Liver (tissue), 7 donors: ENCODE measurements at regions not wholly inside any gene's neighbourhood (a gene's known extent, or its start where the extent isn't known, plus 50 kb on each side); places are given as distances from the start of the nearest gene placed in this dataset.

Source experiments
- DNase-seq: peaks from one replicate; pipeline ENCODE4 v3.0.0-alpha.2; 2017; ENCODE audit warnings: low spot score
- H3K27ac ChIP-seq, 2 donors: one replicate each; pipeline ENCODE4 v1.7.0; 2013; ENCODE audit warnings: inconsistent platforms in 2 of 2, low read length in 2 of 2, control low read depth in 1 of 2, low read depth in 1 of 2, mild to moderate bottlenecking in 1 of 2
- H3K27me3 ChIP-seq, 4 donors: one replicate each; pipeline versions ENCODE4 v1.6.1 to v1.7.0; 2013; ENCODE audit warnings: low read length in 3 of 4, inconsistent platforms in 1 of 4, mild to moderate bottlenecking in 1 of 4, moderate library complexity in 1 of 4; ENCODE audit not compliant: control insufficient read depth in 4 of 4, insufficient read depth in 4 of 4
- H3K36me3 ChIP-seq, 4 donors: one replicate each; pipeline versions ENCODE4 v1.6.1 to v1.7.0; 2013; ENCODE audit warnings: low read length in 3 of 4, mild to moderate bottlenecking in 3 of 4, low read depth in 1 of 4, moderate library complexity in 1 of 4; ENCODE audit not compliant: control insufficient read depth in 4 of 4, insufficient read depth in 3 of 4
- H3K4me1 ChIP-seq, 4 donors: one replicate each; pipeline versions ENCODE4 v1.6.1 to v1.7.0; 2013; ENCODE audit warnings: low read length in 3 of 4, mild to moderate bottlenecking in 3 of 4, moderate library complexity in 1 of 4; ENCODE audit not compliant: control insufficient read depth in 4 of 4, insufficient read depth in 4 of 4
- H3K4me3 ChIP-seq, 3 donors: one replicate each; pipeline versions ENCODE4 v1.6.1 to v1.7.0; 2013; ENCODE audit warnings: low read length in 3 of 3, control low read depth in 1 of 3, low read depth in 1 of 3, mild to moderate bottlenecking in 1 of 3
- H3K9ac ChIP-seq, 2 donors: one replicate each; pipeline ENCODE4 v1.7.0; 2013; ENCODE audit warnings: low read length in 2 of 2, mild to moderate bottlenecking in 2 of 2, moderate library complexity in 2 of 2, control low read depth in 1 of 2, low read depth in 1 of 2
- H3K9me3 ChIP-seq, 4 donors: one replicate each; pipeline versions ENCODE4 v1.6.1 to v1.7.0; 2013; ENCODE audit warnings: low read length in 3 of 4; ENCODE audit not compliant: control insufficient read depth in 4 of 4
- EGR1 ChIP-seq, 2 donors: IDR thresholded peaks; 2 replicates each; pipeline ENCODE4 v1.6.1; 2016 to 2018; ENCODE audit warnings: antibody characterized with exemption in 2 of 2, low read depth in 2 of 2
- FOXA2 ChIP-seq: IDR thresholded peaks from 2 replicates; pipeline ENCODE4 v1.6.1; 2016; ENCODE audit warnings: antibody characterized with exemption
- GABPA ChIP-seq, 2 donors: IDR thresholded peaks in 1 of 2; conservative IDR thresholded peaks in 1 of 2; 2 replicates each; pipeline ENCODE4 v1.6.1; 2016; ENCODE audit warnings: antibody characterized with exemption in 2 of 2, mild to moderate bottlenecking in 1 of 2, moderate library complexity in 1 of 2
- HNF4A ChIP-seq, 2 donors: conservative IDR thresholded peaks; 2 replicates each; pipeline ENCODE4 v1.6.1; 2016; ENCODE audit warnings: antibody characterized with exemption in 2 of 2, mild to moderate bottlenecking in 2 of 2
- HNF4G ChIP-seq: IDR thresholded peaks from 2 replicates; pipeline ENCODE4 v1.6.1; 2016; ENCODE audit warnings: antibody characterized with exemption
- JUND ChIP-seq, 2 donors: IDR thresholded peaks; 2 replicates each; pipeline ENCODE4 v1.6.1; 2016; ENCODE audit warnings: antibody characterized with exemption in 2 of 2
- MAX ChIP-seq: IDR thresholded peaks from 2 replicates; pipeline ENCODE4 v1.6.1; 2016; ENCODE audit warnings: antibody characterized with exemption
- NR2F2 ChIP-seq: IDR thresholded peaks from 2 replicates; pipeline ENCODE4 v1.6.1; 2016; ENCODE audit warnings: antibody characterized with exemption
- RAD21 ChIP-seq, 2 donors: IDR thresholded peaks; 2 replicates each; pipeline ENCODE4 v1.6.1; 2016; ENCODE audit warnings: antibody characterized with exemption in 2 of 2, mild to moderate bottlenecking in 2 of 2
- REST ChIP-seq: IDR thresholded peaks from 2 replicates; pipeline ENCODE4 v1.6.1; 2016; ENCODE audit warnings: antibody characterized with exemption, mild to moderate bottlenecking
- RXRA ChIP-seq, 2 donors: IDR thresholded peaks; 2 replicates each; pipeline ENCODE4 v1.6.1; 2017 to 2018; ENCODE audit warnings: antibody characterized with exemption in 2 of 2, mild to moderate bottlenecking in 1 of 2
- YY1 ChIP-seq: IDR thresholded peaks from 2 replicates; pipeline ENCODE4 v1.6.1; 2016; ENCODE audit warnings: antibody characterized with exemption, mild to moderate bottlenecking
- ZBTB33 ChIP-seq: IDR thresholded peaks from 2 replicates; pipeline ENCODE4 v1.6.1; 2016; ENCODE audit warnings: antibody characterized with exemption
- WGBS: extraction: QIAGEN DNeasy Blood & Tissue Kit; methylation state at CpG from one replicate; pipeline ENCODE4 v1.1.7; 2013; 5-methylcytosine and 5-hydroxymethylcytosine counted together
- donor health status: healthy.
- donor health status: healthy.
- donor health status: healthy.
- donor health status: healthy.

- H3K9me3 ChIP-seq = no peaks in the 10 kb centered on the region
- H3K27me3 ChIP-seq = no peaks in the 10 kb centered on the region
- WGBS = 61% methylated on average over 2 of the region's 2 CpGs
- H3K36me3 ChIP-seq = no peaks in the 10 kb centered on the region
- H3K4me3 ChIP-seq = no peak overlapping the region
- H3K4me1 ChIP-seq = no peaks in the 10 kb centered on the region
- H3K9ac ChIP-seq = no peak overlapping the region
- H3K27ac ChIP-seq = no peak overlapping the region
- DNase-seq = no peak
- no peak for TF ChIP-seq FOXA2
Measured at GRCh38 chr9:26172301-26172700, 494.1 kb upstream of the TUSC1 start.

GRCh38 chr9:26171691-26172090 is 493.4 kb upstream of the TUSC1 start:
- no peak overlapping the region for H3K4me3 ChIP-seq
- H3K27ac ChIP-seq = no peak overlapping the region
- TF ChIP-seq GABPA (IDR thresholded peaks at IDR 0.05 in 1 of 2, conservative IDR thresholded peaks at IDR 0.05 in 1 of 2) = no peak
- TF ChIP-seq RXRA (IDR thresholded peaks at IDR 0.05) = no peak
- TF ChIP-seq MAX = no peak
- TF ChIP-seq REST = no peak
- H3K27me3 ChIP-seq = no peaks in the 10 kb centered on the region
- H3K9me3 ChIP-seq = no peaks in the 10 kb centered on the region
- WGBS = 15% methylated on average over 2 of the region's 2 CpGs
- H3K9ac ChIP-seq = no peak overlapping the region
- no peaks in the 10 kb centered on the region for H3K36me3 ChIP-seq
- no peaks in the 10 kb centered on the region for H3K4me1 ChIP-seq
- DNase-seq = no peak

GRCh38 chr9:26170190-26170589 is 491.9 kb upstream of the TUSC1 start:
- no peak overlapping the region for H3K27ac ChIP-seq
- TF ChIP-seq RAD21 (IDR thresholded peaks at IDR 0.05) = no peak
- TF ChIP-seq RXRA (IDR thresholded peaks at IDR 0.05) = no peak
- TF ChIP-seq MAX = no peak
- no peak for TF ChIP-seq EGR1 (IDR thresholded peaks at IDR 0.05; ENCODE audit: low read depth in 2 of 2)
- no peak for TF ChIP-seq NR2F2
- no peak for TF ChIP-seq JUND (IDR thresholded peaks at IDR 0.05)
- no peak for TF ChIP-seq HNF4G
- no peak for TF ChIP-seq HNF4A (conservative IDR thresholded peaks at IDR 0.05)
- no peak for TF ChIP-seq YY1
- TF ChIP-seq ZBTB33 = no peak
- no peaks in the 10 kb centered on the region for H3K27me3 ChIP-seq
- H3K36me3 ChIP-seq = no peaks in the 10 kb centered on the region
- WGBS = 45% methylated on average over 3 of the region's 3 CpGs
- no peak overlapping the region for H3K4me3 ChIP-seq
- no peaks in the 10 kb centered on the region for H3K9me3 ChIP-seq
- DNase-seq = no peak
- H3K4me1 ChIP-seq = no peaks in the 10 kb centered on the region
- H3K9ac ChIP-seq = no peak overlapping the region
